CD4-positive, alpha-beta T cell treated with Interleukin-12 subunit alpha and Interleukin-12 subunit beta, for 1 hour (primary cell): ENCODE measurements at regions not wholly inside any gene's neighbourhood (a gene's known extent, or its start where the extent isn't known, plus 50 kb on each side); places are given as distances from the start of the nearest gene placed in this dataset.

ENCODE experiments used
- DNase-seq: peaks from one replicate; pipeline ENCODE4 v3.0.0-alpha.2; 2020

GRCh38 chr5:61916621-61917620 is 389.1 kb upstream of the KIF2A start:
- DNase-seq: no peak

- DNase-seq: no peak
Measured at GRCh38 chr5:61918611-61919010, 387.4 kb upstream of the KIF2A start.

GRCh38 chr5:61919920-61920319 is 386.1 kb upstream of the KIF2A start:
- no peak for DNase-seq

- DNase-seq: no peak
Measured at GRCh38 chr5:61924251-61924650, 381.8 kb upstream of the KIF2A start.

GRCh38 chr5:61926911-61927310 is 379.1 kb upstream of the KIF2A start:
- no peak for DNase-seq

GRCh38 chr5:61931236-61931635 is 374.8 kb upstream of the KIF2A start:
- DNase-seq: no peak

GRCh38 chr5:61933787-61934626 is 372.0 kb upstream of the KIF2A start:
- DNase-seq: no peak

GRCh38 chr5:61941637-61942036 is 364.4 kb upstream of the KIF2A start:
- no peak for DNase-seq

- DNase-seq: no peak
Measured at GRCh38 chr5:61942462-61943049, 363.4 kb upstream of the KIF2A start.

GRCh38 chr5:61943713-61944112 is 362.3 kb upstream of the KIF2A start:
- no peak for DNase-seq

GRCh38 chr5:61948151-61948550 is 357.9 kb upstream of the KIF2A start:
- no peak for DNase-seq

GRCh38 chr5:61949054-61949678 is 356.8 kb upstream of the KIF2A start:
- no peak for DNase-seq

- no peak for DNase-seq
Measured at GRCh38 chr5:61949679-61950435, 356.1 kb upstream of the KIF2A start.

GRCh38 chr5:61951295-61951694 is 354.7 kb upstream of the KIF2A start:
- DNase-seq: no peak

GRCh38 chr5:61953913-61954312 is 352.1 kb upstream of the KIF2A start:
- DNase-seq: no peak

GRCh38 chr5:61964201-61964600 is 341.8 kb upstream of the KIF2A start:
- no peak for DNase-seq

- DNase-seq: no peak
Measured at GRCh38 chr5:61965069-61965468, 340.9 kb upstream of the KIF2A start.

- no peak for DNase-seq
Measured at GRCh38 chr5:61965490-61965889, 340.5 kb upstream of the KIF2A start.

GRCh38 chr5:61966296-61966955 is 339.6 kb upstream of the KIF2A start:
- DNase-seq: no peak

GRCh38 chr5:61966997-61967396 is 339.0 kb upstream of the KIF2A start:
- no peak for DNase-seq

- DNase-seq: no peak
Measured at GRCh38 chr5:61967681-61968080, 338.3 kb upstream of the KIF2A start.

- DNase-seq: no peak
Measured at GRCh38 chr5:61969347-61969746, 336.7 kb upstream of the KIF2A start.
